DOHH2 (cell line): ENCODE measurements at regions not wholly inside any gene's neighbourhood (a gene's known extent, or its start where the extent isn't known, plus 50 kb on each side); places are given as distances from the start of the nearest gene placed in this dataset.

Experiments used
- H3F3A ChIP-seq: fragments of 200-600 bp; sonication (generic), shearing (Covaris generic); 2 replicates; pipeline ENCODE4 v1.6.0; 2016; ENCODE audit warnings: antibody characterized with exemption, mild to moderate bottlenecking; ENCODE audit not compliant: control insufficient read depth, insufficient read depth
- H3K27ac ChIP-seq: fragments of 200-600 bp; sonication (generic); 2 replicates; pipeline ENCODE4 v1.5.1; 2014; ENCODE audit warnings: low read depth, mild to moderate bottlenecking, low read length, moderate library complexity
- H3K27me3 ChIP-seq: fragments of 200-600 bp; sonication (generic); 2 replicates; pipeline ENCODE4 v1.6.1; 2014; ENCODE audit warnings: mild to moderate bottlenecking, low read length, mixed read lengths; ENCODE audit not compliant: control insufficient read depth
- H3K36me3 ChIP-seq: fragments of 200-600 bp; sonication (generic); 2 replicates; pipeline ENCODE4 v1.6.1; 2014; ENCODE audit warnings: mild to moderate bottlenecking, low read length, moderate library complexity, mixed read lengths; ENCODE audit not compliant: control insufficient read depth
- H3K4me1 ChIP-seq: fragments of 200-600 bp; sonication (generic); 2 replicates; pipeline ENCODE4 v1.6.1; 2014; ENCODE audit warnings: mild to moderate bottlenecking, low read length, mixed read lengths; ENCODE audit not compliant: control insufficient read depth
- H3K4me2 ChIP-seq: fragments of 200-600 bp; sonication (generic); 2 replicates; pipeline ENCODE4 v1.6.0; 2014; ENCODE audit warnings: mild to moderate bottlenecking, low read length, moderate library complexity
- H3K4me3 ChIP-seq: fragments of 200-600 bp; sonication (generic); 2 replicates; pipeline ENCODE4 v1.5.1; 2014; ENCODE audit warnings: mild to moderate bottlenecking, low read length, mixed read lengths
- H3K79me2 ChIP-seq: fragments of 200-600 bp; sonication (generic); 2 replicates; pipeline ENCODE4 v1.6.1; 2014; ENCODE audit warnings: mild to moderate bottlenecking, low read length, mixed read lengths; ENCODE audit not compliant: control insufficient read depth
- H3K9me2 ChIP-seq: fragments of 200-600 bp; sonication (generic); replicated peaks from 2 replicates; pipeline ENCODE4 v1.6.1; 2014; ENCODE audit warnings: mild to moderate bottlenecking, low read length, mixed read lengths; ENCODE audit not compliant: control insufficient read depth
- H3K9me3 ChIP-seq: fragments of 200-600 bp; sonication (generic); 2 replicates; pipeline ENCODE4 v1.6.1; 2014; ENCODE audit warnings: antibody characterized with exemption, low read length, mixed read lengths; ENCODE audit not compliant: control insufficient read depth, insufficient read depth
- H4K20me1 ChIP-seq: fragments of 200-600 bp; sonication (generic); 2 replicates; pipeline ENCODE4 v1.6.0; 2014; ENCODE audit warnings: low read depth, mild to moderate bottlenecking, antibody characterized with exemption, low read length, moderate library complexity; ENCODE audit not compliant: control insufficient read depth, insufficient read depth
- CTCF ChIP-seq: fragments of 200-600 bp; sonication (generic); IDR thresholded peaks from one replicate; pipeline ENCODE4 v1.5.1; 2014; ENCODE audit warnings: antibody characterized with exemption, mild to moderate bottlenecking, low read depth, low read length; ENCODE audit not compliant: poor library complexity, severe bottlenecking
- EZH2phosphoT487 ChIP-seq: fragments of 200-600 bp; sonication (generic); IDR thresholded peaks from 2 replicates; pipeline ENCODE4 v1.6.1; 2017; ENCODE audit warnings: borderline replicate concordance, mild to moderate bottlenecking, antibody characterized with exemption, low read length, moderate library complexity, mixed read lengths

- H3K4me3 ChIP-seq, result no peak overlapping the region
- H3K27ac ChIP-seq, result no peak overlapping the region
- no peaks in the 10 kb centered on the region for H3K4me1 ChIP-seq
- no peaks in the 10 kb centered on the region for H3F3A ChIP-seq
- no peaks in the 10 kb centered on the region for H3K79me2 ChIP-seq
- TF ChIP-seq CTCF (no peak), EZH2phosphoT487 (no peak)
- no peaks in the 10 kb centered on the region for H4K20me1 ChIP-seq
- H3K9me2 ChIP-seq, result no peaks in the 10 kb centered on the region
- no peaks in the 10 kb centered on the region for H3K36me3 ChIP-seq
- no peak overlapping the region for H3K4me2 ChIP-seq
- no peaks in the 10 kb centered on the region for H3K9me3 ChIP-seq
- H3K27me3 ChIP-seq, result no peaks in the 10 kb centered on the region
Measured at GRCh38 chr14:84927096-84927827, 602.7 kb upstream of the FLRT2 start.

GRCh38 chr14:84929086-84929485, 600.9 kb upstream of the FLRT2 start:
- Histone ChIP-seq H3K9me3 (no peaks in the 10 kb centered on the region), H3K9me2 (no peaks in the 10 kb centered on the region), H3K4me2 (no peak overlapping the region), H3K4me1 (no peaks in the 10 kb centered on the region), H3K27me3 (no peaks in the 10 kb centered on the region), H3K36me3 (no peaks in the 10 kb centered on the region), H3K4me3 (no peak overlapping the region), H4K20me1 (no peaks in the 10 kb centered on the region), H3F3A (no peaks in the 10 kb centered on the region), H3K27ac (no peak overlapping the region), H3K79me2 (no peaks in the 10 kb centered on the region)
- no peak for TF ChIP-seq CTCF

- H3K36me3 ChIP-seq, result no peaks in the 10 kb centered on the region
- no peak overlapping the region for H3K27ac ChIP-seq
- no peaks in the 10 kb centered on the region for H3K79me2 ChIP-seq
- no peaks in the 10 kb centered on the region for H3K27me3 ChIP-seq
- H3K4me3 ChIP-seq, result no peak overlapping the region
- H3F3A ChIP-seq, result no peaks in the 10 kb centered on the region
- H3K9me3 ChIP-seq, result no peaks in the 10 kb centered on the region
- H4K20me1 ChIP-seq, result no peaks in the 10 kb centered on the region
- no peak overlapping the region for H3K4me2 ChIP-seq
- no peaks in the 10 kb centered on the region for H3K9me2 ChIP-seq
- no peak for TF ChIP-seq EZH2phosphoT487
- no peak for TF ChIP-seq CTCF
- no peaks in the 10 kb centered on the region for H3K4me1 ChIP-seq
Measured at GRCh38 chr14:84929834-84930233, 600.1 kb upstream of the FLRT2 start.
